Chondrocyte (in vitro differentiated cells): ENCODE measurements at regions not wholly inside any gene's neighbourhood (a gene's known extent, or its start where the extent isn't known, plus 50 kb on each side); places are given as distances from the start of the nearest gene placed in this dataset.

Source experiments
- DNase-seq: peaks from one replicate; pipeline ENCODE4 v3.0.0; 2021; ENCODE audit warnings: mixed read lengths, low spot score
- H3K27ac Mint-ChIP-seq: one replicate; pipeline ENCODE4 v1.8.0; 2021; ENCODE audit warnings: mild to moderate bottlenecking, moderate library complexity, mixed read lengths; ENCODE audit not compliant: unreplicated experiment
- H3K27me3 Mint-ChIP-seq: 2 replicates; pipeline ENCODE4 v1.8.0; 2021; ENCODE audit warnings: low read depth, mixed read lengths
- H3K36me3 Mint-ChIP-seq: 2 replicates; pipeline ENCODE4 v1.8.0; 2021; ENCODE audit warnings: low read depth, mixed read lengths
- H3K4me1 Mint-ChIP-seq: 2 replicates; pipeline ENCODE4 v1.8.0; 2021; ENCODE audit warnings: low read depth, mild to moderate bottlenecking, mixed read lengths
- H3K4me3 Mint-ChIP-seq: one replicate; pipeline ENCODE4 v1.8.0; 2021; ENCODE audit warnings: mild to moderate bottlenecking, moderate library complexity, mixed read lengths; ENCODE audit not compliant: unreplicated experiment
- H3K9me3 Mint-ChIP-seq: 2 replicates; pipeline ENCODE4 v1.8.0; 2021; ENCODE audit warnings: low read depth, mixed read lengths
- CTCF ChIP-seq: fragments of 200-600 bp; sonication (generic); IDR thresholded peaks from 2 replicates; pipeline ENCODE4 v1.5.0; 2021; ENCODE audit warnings: antibody characterized with exemption, mild to moderate bottlenecking, moderate library complexity

GRCh38 chr5:124231230-124231629 lies 515.2 kb downstream of the ZNF608 start:
- Mint-ChIP-seq H3K36me3 (no peaks in the 10 kb centered on the region), H3K27me3 (no peaks in the 10 kb centered on the region), H3K27ac (no peak overlapping the region), H3K4me3 (no peak overlapping the region), H3K9me3 (no peaks in the 10 kb centered on the region), H3K4me1 (peaks cover 7% of the 10 kb centered on the region)
- no peak for DNase-seq
- TF ChIP-seq CTCF, result no peak

- Mint-ChIP-seq H3K27me3 (no peaks in the 10 kb centered on the region), H3K36me3 (no peaks in the 10 kb centered on the region), H3K4me3 (no peak overlapping the region), H3K9me3 (no peaks in the 10 kb centered on the region), H3K4me1 (peaks cover 6% of the 10 kb centered on the region), H3K27ac (no peak overlapping the region)
- no peak for TF ChIP-seq CTCF
- no peak for DNase-seq
Observed at GRCh38 chr5:124230456-124230855, 516.0 kb downstream of the ZNF608 start.

GRCh38 chr5:124229352-124229751 lies 517.1 kb downstream of the ZNF608 start:
- no peaks in the 10 kb centered on the region for H3K27me3 Mint-ChIP-seq
- H3K4me1 Mint-ChIP-seq, result peaks cover 6% of the 10 kb centered on the region
- H3K36me3 Mint-ChIP-seq, result no peaks in the 10 kb centered on the region
- no peak overlapping the region for H3K4me3 Mint-ChIP-seq
- no peak overlapping the region for H3K27ac Mint-ChIP-seq
- no peak for TF ChIP-seq CTCF
- no peaks in the 10 kb centered on the region for H3K9me3 Mint-ChIP-seq
- DNase-seq, result no peak

- H3K4me3 Mint-ChIP-seq, result no peak overlapping the region
- no peaks in the 10 kb centered on the region for H3K4me1 Mint-ChIP-seq
- H3K27me3 Mint-ChIP-seq, result no peaks in the 10 kb centered on the region
- no peaks in the 10 kb centered on the region for H3K9me3 Mint-ChIP-seq
- H3K36me3 Mint-ChIP-seq, result no peaks in the 10 kb centered on the region
- DNase-seq, result no peak
- no peak for TF ChIP-seq CTCF
- no peak overlapping the region for H3K27ac Mint-ChIP-seq
Observed at GRCh38 chr5:124227914-124228313, 518.5 kb downstream of the ZNF608 start.

GRCh38 chr5:124220418-124220817 lies 526.0 kb downstream of the ZNF608 start:
- Mint-ChIP-seq H3K27me3 (no peaks in the 10 kb centered on the region), H3K27ac (no peak overlapping the region), H3K4me1 (no peaks in the 10 kb centered on the region), H3K4me3 (no peak overlapping the region), H3K9me3 (peaks cover 8% of the 10 kb centered on the region), H3K36me3 (peaks cover 2% of the 10 kb centered on the region)
- no peak for DNase-seq
- no peak for TF ChIP-seq CTCF
